ENCODE measurements at regions not wholly inside any gene's neighbourhood (a gene's known extent, or its start where the extent isn't known, plus 50 kb on each side); places are given as distances from the start of the nearest gene placed in this dataset.

DNA sequence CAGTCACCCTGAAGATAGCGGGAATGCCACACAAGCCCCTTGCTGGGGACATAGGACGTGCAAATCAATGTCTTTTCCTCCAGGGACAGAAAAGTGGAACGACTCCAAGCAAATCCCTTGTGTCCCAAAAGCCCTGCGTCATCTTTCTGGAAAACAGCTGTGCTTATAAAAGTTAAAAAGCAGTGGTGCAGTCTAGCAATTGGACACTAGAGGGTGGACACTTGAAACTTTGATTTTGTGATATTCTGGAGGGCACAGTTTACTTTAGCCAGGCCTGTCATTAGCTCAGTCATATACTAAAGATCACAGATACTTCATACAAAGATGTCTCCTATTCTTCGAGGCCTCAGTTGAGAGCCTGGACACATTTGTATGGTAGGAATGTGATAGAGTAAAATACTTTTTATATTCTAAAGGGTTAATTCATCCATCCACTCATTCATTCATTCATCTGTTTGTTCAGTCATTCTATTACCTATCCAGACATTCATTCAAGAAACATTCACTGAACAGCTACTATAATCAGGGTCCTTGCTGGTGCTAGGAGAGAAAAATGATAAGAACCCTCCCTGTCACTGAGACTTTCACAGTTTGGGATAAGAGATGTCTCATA lies 63.8 kb upstream of the ANKRD34C start:
- no TSS peak for BruUV-seq (replicated peaks)
- peak; percentile 11 for DNase-seq (ENCODE audit: unreplicated experiment)
- no peaks in the 10 kb centered on the region for H3K4me1 Mint-ChIP-seq (ENCODE audit: insufficient read depth, unreplicated experiment)
- intact Hi-C loops (cut with micrococcal nuclease): no loop called here
- CTCF ChIA-PET: interaction anchor here (0.6 to 1.4 kb wide), 3 partner anchors 9 to 61 kb away, joined by 3 to 4 read pairs (median 3); no protein-coding TSS in a partner anchor
- H3K36me3 Mint-ChIP-seq (ENCODE audit: insufficient read depth, unreplicated experiment): no peaks in the 10 kb centered on the region
- no peaks in the 10 kb centered on the region for H3K9me3 Mint-ChIP-seq (ENCODE audit: unreplicated experiment)
- H3K4me3 Mint-ChIP-seq (ENCODE audit: unreplicated experiment): no peak overlapping the region
- TF ChIP-seq, protein P1, sequence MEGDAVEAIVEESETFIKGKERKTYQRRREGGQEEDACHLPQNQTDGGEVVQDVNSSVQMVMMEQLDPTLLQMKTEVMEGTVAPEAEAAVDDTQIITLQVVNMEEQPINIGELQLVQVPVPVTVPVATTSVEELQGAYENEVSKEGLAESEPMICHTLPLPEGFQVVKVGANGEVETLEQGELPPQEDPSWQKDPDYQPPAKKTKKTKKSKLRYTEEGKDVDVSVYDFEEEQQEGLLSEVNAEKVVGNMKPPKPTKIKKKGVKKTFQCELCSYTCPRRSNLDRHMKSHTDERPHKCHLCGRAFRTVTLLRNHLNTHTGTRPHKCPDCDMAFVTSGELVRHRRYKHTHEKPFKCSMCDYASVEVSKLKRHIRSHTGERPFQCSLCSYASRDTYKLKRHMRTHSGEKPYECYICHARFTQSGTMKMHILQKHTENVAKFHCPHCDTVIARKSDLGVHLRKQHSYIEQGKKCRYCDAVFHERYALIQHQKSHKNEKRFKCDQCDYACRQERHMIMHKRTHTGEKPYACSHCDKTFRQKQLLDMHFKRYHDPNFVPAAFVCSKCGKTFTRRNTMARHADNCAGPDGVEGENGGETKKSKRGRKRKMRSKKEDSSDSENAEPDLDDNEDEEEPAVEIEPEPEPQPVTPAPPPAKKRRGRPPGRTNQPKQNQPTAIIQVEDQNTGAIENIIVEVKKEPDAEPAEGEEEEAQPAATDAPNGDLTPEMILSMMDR (IDR thresholded peaks at IDR 0.05; ENCODE audit: unreplicated experiment): no peak
- H3K27ac Mint-ChIP-seq (ENCODE audit: low read depth, unreplicated experiment): no peak overlapping the region
- POLR2A ChIA-PET: interaction anchor here (0.6 kb wide), 1 partner anchor 11 kb away, joined by 3 read pairs; no protein-coding TSS in a partner anchor
- H3K27me3 Mint-ChIP-seq (ENCODE audit: insufficient read depth, unreplicated experiment): peaks cover 77% of the 10 kb centered on the region

DNA sequence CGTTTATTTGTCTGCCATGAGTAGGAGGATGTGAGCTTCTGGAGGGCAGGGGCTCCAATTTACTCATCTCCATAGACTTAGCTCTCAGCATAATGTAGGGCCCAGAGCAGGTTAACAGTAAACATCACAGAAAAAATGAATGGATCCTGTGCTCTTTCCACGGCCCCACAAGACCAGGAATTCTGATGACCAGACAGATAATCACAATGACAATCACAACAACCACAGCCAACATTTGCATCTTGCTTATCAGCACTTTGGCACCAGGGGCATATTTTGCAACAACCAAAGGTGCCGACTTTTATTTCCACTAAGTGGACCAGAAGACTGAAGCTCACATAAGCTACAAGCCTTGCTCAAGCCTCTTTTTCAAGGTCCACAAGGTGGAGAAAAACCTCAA lies 68.9 kb upstream of the ANKRD34C start:
- POLR2A ChIA-PET: no interaction called here
- Mint-ChIP-seq H3K27me3 (ENCODE audit: insufficient read depth, unreplicated experiment) (peaks cover 59% of the 10 kb centered on the region), H3K4me3 (ENCODE audit: unreplicated experiment) (no peak overlapping the region), H3K4me1 (ENCODE audit: insufficient read depth, unreplicated experiment) (no peaks in the 10 kb centered on the region), H3K27ac (ENCODE audit: low read depth, unreplicated experiment) (no peak overlapping the region), H3K36me3 (ENCODE audit: insufficient read depth, unreplicated experiment) (no peaks in the 10 kb centered on the region), H3K9me3 (ENCODE audit: unreplicated experiment) (no peaks in the 10 kb centered on the region)
- BruUV-seq (replicated peaks): no TSS peak
- CTCF ChIA-PET: interaction anchor here (0.5 to 1.3 kb wide), 2 partner anchors 29 to 186 kb away, joined by 3 to 5 read pairs; no protein-coding TSS in a partner anchor
- DNase-seq (ENCODE audit: unreplicated experiment): no peak
- intact Hi-C loops (cut with micrococcal nuclease): no loop called here
- TF ChIP-seq, protein P1 (IDR thresholded peaks at IDR 0.05; ENCODE audit: unreplicated experiment): no peak

DNA sequence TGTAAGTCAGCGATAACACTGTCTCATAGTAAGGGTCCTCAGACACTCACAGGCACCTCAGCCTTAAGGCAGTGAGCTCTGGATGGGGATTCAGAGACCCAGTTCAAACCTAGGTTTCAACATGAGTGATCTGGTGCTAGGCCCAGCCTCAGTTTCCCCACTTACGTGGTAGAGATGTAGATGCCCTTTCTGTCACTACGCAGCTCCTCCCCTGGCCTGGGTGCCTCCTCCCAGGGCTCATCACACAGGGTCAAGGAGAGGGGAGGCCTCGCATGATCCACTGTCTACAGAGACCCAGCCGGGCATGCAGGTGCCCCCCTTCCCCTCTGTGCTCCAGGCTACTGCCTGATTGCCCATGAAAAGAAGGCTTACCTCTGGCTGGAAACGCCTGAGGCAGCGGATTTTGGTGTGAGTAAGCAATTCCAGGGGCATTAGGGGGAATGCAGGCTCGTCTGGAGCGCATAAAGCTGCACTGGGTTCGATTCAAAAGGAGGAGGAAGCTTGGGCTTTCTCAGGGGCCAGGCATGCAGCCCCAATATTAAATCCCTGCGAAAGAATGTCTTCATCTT lies 69.8 kb upstream of the ANKRD34C start:
- DNase-seq (ENCODE audit: unreplicated experiment): no peak
- ChIA-PET POLR2A (no interaction called here), CTCF (interaction anchor here (1.0 to 1.9 kb wide), 2 partner anchors 28 to 60 kb away, joined by 5 to 8 read pairs; no protein-coding TSS in a partner anchor)
- no peaks in the 10 kb centered on the region for H3K9me3 Mint-ChIP-seq (ENCODE audit: unreplicated experiment)
- peaks cover 55% of the 10 kb centered on the region for H3K27me3 Mint-ChIP-seq (ENCODE audit: insufficient read depth, unreplicated experiment)
- no peak overlapping the region for H3K4me3 Mint-ChIP-seq (ENCODE audit: unreplicated experiment)
- H3K27ac Mint-ChIP-seq (ENCODE audit: low read depth, unreplicated experiment): no peak overlapping the region
- H3K4me1 Mint-ChIP-seq (ENCODE audit: insufficient read depth, unreplicated experiment): no peaks in the 10 kb centered on the region
- H3K36me3 Mint-ChIP-seq (ENCODE audit: insufficient read depth, unreplicated experiment): no peaks in the 10 kb centered on the region
- BruUV-seq (replicated peaks): no TSS peak
- TF ChIP-seq, protein P1 (IDR thresholded peaks at IDR 0.05; ENCODE audit: unreplicated experiment): no peak
- intact Hi-C loops (cut with micrococcal nuclease): no loop called here

DNA sequence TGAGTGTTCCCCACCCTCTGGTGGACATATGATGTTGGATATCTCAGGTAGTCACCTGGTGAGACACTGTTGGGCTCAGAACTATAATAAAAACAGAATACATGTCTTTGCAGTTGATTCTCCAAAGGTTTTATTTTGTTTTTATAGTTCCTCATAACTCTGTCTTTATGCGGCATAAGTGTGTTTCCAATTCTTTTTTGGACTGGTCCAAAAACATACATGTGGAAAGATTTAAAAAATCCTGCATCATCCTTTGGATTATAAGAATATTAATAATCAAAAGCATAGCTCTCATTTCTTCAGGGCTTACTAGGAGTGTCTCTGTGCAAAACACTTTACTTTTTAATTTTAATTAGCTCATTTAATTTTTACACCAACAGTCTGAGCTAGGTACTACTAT lies 71.0 kb upstream of the ANKRD34C start:
- ChIA-PET POLR2A (no interaction called here), CTCF (interaction anchor here (0.6 to 1.9 kb wide), 3 partner anchors 27 to 244 kb away, joined by 5 to 8 read pairs (median 6); no protein-coding TSS in a partner anchor)
- no peaks in the 10 kb centered on the region for H3K36me3 Mint-ChIP-seq (ENCODE audit: insufficient read depth, unreplicated experiment)
- H3K27ac Mint-ChIP-seq (ENCODE audit: low read depth, unreplicated experiment): no peak overlapping the region
- no peak overlapping the region for H3K4me3 Mint-ChIP-seq (ENCODE audit: unreplicated experiment)
- peaks cover 54% of the 10 kb centered on the region for H3K27me3 Mint-ChIP-seq (ENCODE audit: insufficient read depth, unreplicated experiment)
- no peaks in the 10 kb centered on the region for H3K9me3 Mint-ChIP-seq (ENCODE audit: unreplicated experiment)
- TF ChIP-seq, protein P1 (IDR thresholded peaks at IDR 0.05; ENCODE audit: unreplicated experiment): no peak
- BruUV-seq (replicated peaks): no TSS peak
- DNase-seq (ENCODE audit: unreplicated experiment): no peak
- intact Hi-C loops (cut with micrococcal nuclease): no loop called here
- H3K4me1 Mint-ChIP-seq (ENCODE audit: insufficient read depth, unreplicated experiment): no peaks in the 10 kb centered on the region
